T-helper 2 cell (primary cell): ENCODE measurements at regions not wholly inside any gene's neighbourhood (a gene's known extent, or its start where the extent isn't known, plus 50 kb on each side); places are given as distances from the start of the nearest gene placed in this dataset.
"Not testable (repeated sequence)": the region's sequence is repeated elsewhere in the genome, so short reads cannot be mapped to it uniquely, and the experiment has no call there.

Experiments
- DNase-seq, 5 experiments: peaks; one replicate each; pipeline versions ENCODE4 v3.0.0 to v3.0.0-alpha.2; 2012 to 2022

DNA sequence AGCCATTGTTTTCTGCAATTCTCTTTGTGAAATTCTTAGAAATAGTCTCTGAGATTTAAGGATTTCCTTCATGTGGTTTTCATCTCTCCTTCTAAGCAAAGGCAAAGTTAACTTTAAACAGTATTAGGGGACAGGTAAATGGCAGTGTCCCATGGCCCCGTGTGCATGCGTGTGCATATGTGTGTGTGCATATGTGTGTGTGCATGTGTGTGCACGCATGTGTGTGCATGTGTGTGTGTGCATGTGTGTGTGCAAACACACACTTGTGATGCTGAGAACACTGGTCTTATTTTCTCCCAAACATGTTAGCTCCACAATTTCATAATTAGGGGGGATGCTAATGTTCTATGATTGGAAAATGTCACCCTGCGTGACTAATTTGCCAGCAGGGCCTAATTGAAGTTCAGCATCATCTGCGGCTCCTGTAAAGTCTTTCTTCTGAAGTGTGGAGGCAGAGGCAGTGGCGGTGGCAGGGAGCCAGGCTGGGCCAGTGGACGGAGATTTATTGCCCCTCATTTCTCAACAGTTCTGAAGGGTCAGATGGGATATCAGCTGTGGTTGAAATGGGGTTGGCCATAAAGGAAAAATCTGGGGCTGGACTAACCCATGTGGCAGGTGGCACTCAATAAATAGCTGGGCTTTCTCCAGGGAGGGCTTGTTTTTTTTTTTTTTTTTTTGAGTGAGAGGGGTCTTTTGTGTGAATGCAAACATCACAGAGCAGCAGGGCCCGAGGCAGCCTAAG, 289.3 kb upstream of the PODXL start:
- no peak for DNase-seq

DNA sequence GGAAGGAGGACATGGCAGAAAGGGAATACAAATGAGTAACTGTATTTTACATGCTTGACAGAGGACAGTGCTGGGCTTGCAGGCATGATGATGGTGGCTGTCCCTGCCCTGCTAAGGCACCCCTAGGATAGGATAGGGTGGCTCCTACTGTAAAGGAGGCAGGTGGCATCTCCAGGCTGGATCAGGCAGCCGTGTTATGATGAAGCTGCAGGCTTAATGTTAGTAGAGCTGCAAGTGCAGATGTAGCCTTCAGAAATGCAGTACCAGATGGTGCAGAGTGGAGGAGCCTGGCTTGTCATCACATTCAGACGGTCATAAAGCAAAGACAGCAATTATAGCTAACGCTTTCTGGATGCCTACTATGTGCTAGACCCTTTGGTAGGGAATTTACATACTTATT, 287.9 kb upstream of the PODXL start:
- DNase-seq, result no peak

DNA sequence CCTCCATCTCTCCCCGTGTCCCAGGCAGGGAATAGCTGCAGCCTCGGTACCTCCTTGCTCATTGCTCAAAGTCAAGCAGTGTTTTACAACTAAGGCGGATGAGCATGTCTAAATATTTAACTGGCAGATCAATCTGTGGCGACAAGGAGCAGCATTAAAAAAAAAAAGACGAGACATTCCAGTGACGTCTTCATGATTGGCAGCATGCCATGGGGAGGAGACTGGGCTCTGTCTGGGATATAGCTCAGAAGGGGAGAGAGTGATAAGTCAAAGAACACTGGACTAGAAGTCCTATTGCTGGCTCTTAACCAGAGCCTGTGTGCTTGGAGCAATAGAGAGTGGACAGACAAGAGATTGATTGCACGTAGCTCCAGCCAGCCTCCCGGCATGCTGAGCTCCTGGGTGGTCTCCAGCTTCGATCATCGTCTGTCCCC, 287.5 kb upstream of the PODXL start:
- no peak for DNase-seq

DNA sequence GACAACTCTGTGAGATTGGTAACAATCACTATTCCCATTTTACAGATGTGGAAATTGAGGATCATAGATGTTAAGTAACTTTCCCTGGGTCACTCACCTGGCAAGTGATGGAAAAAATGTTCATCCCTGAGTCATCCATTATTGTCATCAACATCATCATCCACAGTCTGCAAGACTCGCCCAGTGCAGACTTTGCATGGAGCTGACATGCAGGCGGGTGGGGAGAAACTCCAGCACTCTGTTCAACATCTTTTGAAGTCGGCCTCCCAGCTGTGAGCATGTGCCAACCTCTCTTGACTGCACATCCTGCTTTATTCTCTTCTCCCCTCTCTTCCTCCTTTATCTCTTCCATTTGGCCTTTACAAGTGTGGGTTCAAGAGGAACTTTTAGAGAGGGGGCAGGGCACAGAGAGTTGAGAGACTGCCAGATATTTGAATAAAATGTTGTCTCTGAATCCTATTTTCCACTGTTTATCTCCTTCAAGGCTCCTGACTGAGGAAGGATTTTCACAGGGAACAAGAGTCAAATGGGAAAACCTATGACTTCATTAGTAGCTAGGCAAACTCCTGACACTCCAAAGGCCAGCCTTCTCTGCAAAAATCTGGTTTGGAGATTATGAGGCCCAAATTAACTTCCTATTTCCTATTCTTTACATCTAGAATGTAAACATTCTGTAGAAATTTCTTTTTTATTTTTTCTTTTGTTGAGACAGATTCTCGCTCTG, 283.7 kb upstream of the PODXL start:
- no peak for DNase-seq

DNA sequence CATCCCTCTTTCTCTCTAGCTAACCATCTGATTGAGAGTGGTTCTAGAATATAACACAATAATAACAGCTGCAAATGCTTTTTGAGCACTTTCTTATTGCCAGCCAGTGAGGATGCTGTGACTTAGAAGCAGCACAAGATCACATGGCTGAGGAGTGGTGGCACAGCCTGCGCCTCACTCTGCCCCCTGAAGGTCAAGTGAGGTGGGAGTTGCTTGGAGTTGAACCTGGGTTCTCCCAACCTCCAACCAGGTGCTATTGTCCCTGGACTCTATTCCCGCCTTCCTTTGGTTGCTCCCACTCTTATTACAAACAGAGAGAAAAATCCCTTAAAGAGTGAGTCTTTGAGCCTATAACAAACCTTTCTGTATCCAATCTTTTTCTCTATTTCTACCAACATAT, 280.3 kb upstream of the PODXL start:
- no peak for DNase-seq

DNA sequence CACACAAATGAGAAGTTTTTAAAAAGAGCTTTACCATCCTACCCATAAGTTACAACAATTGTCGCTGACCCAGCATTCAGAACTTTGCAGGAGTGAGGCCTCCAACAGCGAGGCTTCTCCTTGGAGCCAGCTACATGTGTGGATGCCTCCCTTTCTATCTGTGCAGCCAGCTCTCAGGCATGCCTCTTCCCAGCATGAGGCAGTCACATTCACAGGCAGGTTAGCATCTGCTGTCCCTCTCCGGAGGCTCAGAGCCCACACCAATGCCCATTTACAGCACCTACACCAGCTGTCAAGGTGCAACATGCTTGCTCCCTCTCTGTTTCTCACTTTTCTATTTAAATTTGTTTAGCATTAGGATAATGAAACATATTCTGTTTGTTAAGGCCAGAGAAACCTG, 278.7 kb upstream of the PODXL start:
- no peak for DNase-seq

DNA sequence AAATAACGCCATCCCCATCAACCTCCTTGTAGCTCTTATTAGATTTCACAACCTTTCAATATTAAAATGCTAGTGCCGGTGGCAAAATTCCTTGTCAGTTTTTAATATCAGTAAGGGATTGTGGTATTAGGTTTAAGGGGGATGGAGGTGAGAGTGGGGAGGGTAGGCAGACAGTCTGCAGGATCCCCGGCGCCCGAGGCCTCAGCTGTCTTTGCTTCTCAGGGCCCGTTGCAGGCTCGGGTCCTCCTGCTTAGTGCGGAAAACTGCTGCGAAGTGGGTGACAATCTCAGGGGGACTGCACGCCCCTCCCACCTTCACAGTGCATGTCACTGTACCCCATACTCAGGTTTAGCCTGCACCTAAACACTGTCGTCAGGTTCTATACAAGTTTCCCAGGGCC, 274.3 kb upstream of the PODXL start:
- DNase-seq, result no peak

DNA sequence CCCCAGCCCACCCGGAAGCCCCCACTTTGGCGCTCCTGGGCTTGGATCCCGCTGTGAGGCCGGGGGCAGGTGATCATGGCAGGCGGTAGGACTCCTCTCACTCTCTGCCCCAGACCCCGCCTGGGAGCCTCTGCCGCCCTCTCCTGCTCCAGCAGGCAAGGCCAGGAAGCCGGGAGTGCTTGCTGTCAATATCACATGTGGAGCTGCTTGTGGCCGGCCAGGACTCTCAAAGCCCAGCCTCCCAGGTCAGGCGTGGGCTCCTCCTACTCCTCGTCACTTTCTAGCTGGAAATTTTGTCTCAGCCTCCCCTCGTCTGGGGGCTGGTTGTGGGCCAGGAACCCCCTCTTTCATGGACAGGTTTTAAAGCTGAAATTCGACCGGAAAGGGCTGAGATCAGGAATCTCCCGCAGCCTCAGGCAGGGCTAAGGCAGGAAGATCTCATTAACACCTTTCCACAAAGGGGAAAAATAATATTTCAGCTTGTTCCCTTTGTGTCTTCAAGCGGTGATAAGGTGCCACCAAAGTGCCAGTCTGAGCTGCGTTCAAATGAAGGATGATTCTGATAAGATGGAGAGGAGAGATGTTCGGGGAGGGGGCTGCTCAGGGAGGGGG, 273.6 kb upstream of the PODXL start:
- DNase-seq, result no peak

DNA sequence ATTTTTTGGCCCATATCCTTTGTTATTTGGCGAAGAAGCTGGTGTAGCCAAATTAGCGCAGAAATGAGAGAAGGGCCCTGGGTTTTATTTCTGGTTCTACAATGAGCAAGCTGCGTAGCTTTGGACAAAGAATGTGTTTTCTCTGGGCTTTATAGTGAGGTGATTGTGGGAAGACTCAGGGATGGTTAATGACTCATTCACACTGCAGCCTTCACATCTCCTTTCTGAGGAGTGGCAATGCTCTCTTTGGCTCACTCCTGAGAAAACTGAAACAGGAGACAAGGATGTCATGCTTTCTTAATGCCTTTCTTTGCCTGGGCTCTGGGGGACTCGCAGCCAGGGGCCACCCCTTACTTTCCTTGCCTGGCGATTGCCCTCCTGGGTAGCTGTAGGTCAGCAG, 271.0 kb upstream of the PODXL start:
- no peak for DNase-seq

DNA sequence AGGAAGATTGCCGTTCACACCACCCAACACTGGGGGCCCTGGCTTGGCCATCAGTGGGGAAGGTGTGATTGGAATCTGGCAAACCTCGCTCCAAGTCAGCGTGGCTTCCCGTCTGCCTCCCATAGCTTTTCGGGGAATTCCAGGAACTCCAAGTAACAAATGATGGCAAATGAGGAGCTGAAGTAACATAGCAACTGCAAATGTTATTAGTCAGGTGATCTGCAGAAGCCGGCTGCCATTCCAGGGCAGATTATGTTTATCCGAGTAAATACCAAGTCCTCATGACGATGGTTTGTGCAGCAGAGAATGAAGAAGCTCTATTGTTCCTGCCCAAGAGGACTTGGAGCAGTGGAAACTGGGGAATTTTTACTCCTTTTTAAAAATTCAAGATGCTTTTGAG, 270.5 kb upstream of the PODXL start:
- DNase-seq, result no peak

DNA sequence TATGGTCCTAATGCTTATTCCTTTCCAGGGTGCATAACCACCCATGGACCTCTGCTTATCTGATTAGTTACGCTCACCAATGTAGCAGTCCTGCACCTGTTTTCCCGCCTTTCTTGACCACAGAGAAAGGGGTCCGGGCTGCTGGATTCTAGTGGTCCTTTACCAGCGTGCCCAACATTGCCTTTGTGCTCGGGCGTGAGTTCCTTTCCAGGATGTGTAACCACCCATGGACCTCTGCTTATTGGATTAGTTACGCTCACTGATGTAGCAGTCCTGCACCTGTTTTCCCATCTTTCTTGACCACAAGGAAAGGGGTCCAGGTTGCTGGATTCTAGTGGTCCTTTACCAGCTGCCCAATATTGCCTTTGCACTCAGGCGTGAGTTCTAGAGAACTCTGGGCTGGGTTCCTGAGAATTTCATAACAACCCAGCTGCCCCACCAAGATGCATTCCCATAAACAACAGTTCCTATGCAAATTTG, 267.6 kb upstream of the PODXL start:
- not testable (repeated sequence) for DNase-seq

DNA sequence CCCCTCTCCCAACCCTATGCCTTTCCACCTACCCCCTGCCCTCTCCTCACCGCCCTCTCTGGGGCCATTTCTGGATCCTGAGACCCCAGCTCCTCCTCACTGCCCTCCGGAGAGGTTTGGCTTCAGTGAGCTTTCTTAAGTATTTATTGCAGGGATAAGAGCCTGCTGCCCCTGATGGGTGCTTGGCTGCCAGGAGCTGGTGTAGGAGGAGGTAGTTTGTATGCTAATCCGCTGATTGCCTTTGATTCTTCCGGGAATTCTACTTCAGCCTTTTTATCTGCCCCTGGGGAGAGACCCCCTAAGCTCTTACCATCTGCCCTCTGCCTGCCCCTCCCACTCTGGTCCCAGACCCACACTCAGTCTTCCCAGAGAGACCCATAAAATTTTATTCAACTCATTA, 263.5 kb upstream of the PODXL start:
- DNase-seq, result no peak

DNA sequence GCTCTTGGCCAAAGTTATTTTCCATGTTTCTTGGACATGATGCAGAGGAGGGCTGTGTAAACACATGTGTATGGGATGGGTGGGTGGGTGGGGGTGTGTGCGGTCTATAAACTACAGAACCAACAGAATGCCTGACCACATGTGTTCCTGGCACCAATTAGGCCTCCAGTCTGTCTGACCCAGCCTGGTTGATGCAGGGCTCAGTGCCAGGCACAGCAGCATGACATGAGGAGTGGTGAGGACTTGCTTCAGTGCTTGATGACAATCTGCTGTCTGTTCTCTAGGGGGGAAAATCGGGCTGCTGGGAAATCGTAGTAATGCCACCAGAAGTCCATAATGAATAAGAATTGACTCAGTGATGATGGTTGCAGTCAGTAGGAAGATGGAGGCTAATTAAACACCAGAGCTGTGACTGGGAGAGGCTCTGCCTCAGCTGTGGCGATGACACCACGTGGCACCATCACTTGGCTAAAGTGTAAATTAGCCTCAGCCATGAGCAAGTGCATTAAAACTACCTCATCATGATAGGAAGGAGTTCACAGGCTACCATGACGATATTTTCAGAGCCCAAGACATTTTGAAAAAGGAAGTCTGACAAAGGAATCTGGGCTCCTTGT, 260.1 kb upstream of the PODXL start:
- DNase-seq, result no peak

DNA sequence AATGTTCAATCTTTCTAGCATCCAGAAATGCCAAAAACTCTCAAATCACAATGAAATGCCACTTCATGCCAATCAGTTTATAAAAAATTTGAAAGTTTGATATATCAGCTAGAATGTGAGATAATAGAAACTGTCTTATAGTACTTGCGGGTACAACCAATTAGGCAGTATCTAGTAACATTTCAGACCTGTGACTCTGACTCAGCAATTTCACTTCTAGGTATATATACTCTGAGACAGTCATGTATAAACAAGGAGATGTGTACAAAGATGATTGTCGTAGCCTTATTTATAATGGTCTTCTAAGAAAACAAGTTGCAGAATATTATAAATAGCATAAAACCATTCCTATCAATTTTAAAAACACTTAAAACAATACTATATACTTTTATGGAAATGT, 252.3 kb upstream of the PODXL start:
- no peak for DNase-seq

DNA sequence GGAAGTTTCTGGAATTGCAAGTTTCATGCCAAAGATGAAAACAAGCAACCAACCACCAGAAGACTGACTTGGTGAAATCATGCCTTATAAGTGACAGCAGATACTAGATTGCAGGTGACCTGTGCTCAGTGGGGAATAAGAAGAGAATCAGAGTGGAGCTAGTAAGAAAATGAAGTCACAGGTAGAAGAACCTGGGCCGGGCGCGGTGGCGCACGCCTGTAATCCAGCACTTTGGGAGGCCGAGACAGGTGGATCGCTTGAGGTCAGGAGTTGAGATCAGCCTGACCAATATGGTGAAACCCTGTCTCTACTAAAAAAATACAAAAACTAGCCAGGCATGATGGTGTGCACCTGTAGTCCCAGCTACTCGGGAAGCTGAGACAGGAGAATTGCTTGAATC, 251.7 kb upstream of the PODXL start:
- DNase-seq, result not testable (repeated sequence)

DNA sequence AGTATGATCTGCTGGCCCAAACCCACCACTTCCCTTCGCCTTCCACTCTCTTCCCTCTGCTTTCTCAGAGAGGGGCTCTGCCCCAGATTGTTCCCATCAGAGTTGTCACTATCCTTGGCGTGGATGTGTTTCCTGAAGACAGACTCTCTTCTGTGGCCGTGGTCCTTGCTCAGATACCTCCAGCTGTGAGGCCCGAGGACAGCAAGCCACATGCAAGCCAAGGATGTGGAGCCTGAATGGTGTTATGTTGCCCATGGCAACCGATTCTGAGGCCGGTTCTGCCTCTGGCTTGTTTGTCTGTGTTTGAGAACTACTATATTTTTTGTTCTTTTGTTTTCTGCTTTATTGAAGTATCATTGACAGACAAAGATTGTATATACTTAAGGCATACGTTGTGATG, 247.4 kb upstream of the PODXL start:
- DNase-seq, result no peak

DNA sequence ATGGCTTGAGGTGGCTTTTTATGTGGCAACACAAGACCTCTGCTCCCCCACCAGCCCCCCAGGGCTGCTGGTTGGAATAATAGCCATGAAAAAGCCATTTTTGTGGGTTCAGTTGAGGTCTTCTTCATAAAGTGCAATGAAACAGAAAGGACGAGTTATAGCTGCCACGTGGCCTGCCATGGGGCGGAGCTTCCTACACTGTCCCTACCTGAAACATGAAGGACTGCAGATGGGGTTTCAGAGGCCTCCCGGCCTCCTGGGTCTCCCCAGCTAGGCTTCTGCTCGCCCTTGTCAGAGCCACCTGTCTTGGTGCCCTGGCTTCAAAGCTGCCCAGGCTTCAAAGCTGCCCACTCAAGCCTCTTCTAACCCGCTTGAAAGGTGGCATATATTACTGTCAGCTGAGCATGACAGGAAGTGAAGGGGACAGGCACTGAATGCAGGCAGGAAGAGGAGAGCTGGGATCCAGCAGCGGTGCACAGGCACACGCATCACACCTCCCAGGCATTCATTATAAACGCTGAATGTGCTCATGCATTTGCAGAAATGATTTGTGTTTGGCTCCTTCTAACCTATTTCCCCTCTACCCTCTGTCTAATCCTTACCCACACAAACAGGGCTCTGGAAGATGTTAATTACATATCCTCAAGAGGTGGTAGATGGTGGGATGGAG, 245.9 kb upstream of the PODXL start:
- no peak for DNase-seq

DNA sequence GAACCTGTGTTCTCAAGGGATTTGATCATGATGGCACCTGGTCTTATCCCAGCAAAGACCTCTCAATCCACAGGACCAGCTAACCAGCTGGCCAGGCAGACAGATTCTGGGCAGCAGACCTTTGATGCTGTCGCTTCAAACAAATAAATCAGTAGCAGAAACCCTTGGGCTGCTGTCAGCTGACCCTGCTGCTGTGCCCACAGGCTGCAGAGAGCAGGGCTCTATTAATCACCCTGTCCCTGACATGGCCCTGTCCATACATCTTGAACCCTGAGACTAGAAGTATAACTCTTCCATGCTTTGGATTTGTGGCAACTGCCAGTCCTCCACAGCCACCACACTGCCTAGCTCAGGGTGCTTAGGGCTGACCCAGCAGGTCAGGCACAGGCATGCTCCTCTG, 244.1 kb upstream of the PODXL start:
- no peak for DNase-seq

DNA sequence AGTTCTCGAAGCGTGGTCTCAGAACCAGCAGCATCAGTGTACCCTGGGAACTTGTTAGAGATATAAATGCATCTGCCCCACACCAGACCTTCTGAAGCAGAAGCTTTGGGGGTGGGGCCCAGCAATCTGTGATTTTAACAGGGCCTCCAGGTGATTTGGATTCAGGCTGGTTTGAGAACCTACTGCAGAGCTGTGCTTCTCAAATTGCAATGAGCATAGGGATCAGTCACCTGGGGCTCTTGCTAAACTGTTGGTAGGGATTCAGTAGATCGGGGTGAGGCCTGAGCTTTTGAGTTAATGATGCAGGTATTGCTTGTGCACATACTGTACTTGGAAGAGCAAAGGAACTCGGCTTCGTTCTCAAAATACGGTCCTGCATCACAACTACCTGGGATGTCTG, 243.6 kb upstream of the PODXL start:
- no peak for DNase-seq

DNA sequence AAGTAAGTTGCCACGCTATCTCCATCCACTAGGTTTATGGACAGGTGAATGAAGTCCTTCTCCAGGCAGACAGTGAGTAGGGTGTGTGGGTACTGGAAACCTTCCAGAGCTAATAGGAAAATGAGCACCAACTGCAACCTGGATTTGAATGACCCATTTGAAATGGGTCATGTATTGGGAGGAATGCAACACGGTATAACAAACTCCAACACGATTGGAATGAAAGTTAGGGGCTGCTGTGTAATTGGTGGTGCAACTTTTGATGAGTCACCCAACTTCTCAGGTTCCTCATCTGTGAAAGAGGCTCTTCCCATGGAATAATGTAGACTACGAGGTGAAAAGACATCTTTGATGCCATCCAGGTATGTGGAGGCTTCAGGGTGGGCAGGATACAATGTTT, 241.4 kb upstream of the PODXL start:
- no peak for DNase-seq

DNA sequence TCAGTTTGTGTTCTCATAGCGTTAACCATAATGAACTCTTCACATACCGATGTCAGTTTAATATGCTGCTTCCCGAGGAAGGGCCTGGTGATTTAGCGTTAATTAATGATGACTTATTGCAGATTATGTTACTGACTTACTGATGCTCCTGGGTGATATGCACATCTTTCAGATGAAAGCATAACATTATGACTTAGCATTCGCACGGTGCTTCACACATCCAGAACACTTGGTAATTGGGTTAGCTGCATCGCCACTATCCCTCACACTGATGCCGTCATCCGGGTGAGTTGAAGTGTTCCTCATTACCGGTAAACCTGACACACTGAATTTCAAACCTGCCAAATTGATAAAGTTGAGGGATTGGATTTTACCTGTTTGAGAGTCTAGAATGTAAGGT, 239.0 kb upstream of the PODXL start:
- DNase-seq, result no peak

DNA sequence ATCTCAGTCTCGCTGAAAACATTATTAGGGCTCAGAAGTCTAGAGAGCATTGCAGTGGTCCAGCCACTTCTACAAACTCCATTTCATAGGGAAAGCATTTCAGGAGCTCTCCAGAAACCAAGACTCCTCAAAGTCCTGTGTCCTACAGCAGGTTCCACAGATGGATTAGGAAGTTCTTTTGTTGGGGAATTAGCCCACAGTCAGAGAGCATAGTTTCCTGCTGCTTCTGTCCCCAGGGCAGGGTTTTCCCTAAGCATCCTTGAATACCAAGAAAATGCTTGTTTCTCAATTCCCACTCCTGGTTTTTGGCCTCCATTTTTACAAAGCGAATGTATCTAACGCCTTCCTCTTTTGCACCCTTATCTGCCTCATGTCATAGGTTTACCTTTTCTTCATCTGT, 235.9 kb upstream of the PODXL start:
- no peak for DNase-seq

DNA sequence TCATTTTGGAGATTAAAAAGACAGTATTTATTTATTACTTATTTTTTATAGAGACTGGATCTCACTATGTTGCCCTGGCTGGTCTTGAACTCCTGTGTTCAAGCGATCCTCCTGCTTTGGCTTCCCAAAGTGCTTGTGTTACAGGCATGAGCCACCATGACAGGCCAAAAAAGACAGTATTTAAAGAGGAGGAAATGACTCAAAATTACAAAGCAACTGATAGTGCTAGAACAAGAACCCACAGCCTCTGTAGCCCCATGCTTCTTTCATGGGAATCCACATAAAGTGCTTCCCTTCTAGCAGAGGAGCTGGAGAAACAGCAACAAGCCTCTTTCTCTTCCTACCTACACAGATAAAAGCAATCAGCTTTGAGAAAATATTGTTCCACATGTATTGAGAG, 230.7 kb upstream of the PODXL start:
- no peak for DNase-seq
